DND-41 (cell line): ENCODE measurements at regions not wholly inside any gene's neighbourhood (a gene's known extent, or its start where the extent isn't known, plus 50 kb on each side); places are given as distances from the start of the nearest gene placed in this dataset.

Experiments
- ATAC-seq: fragments of 200-7000 bp; cut with Tn5 transposase; 3 replicates; pipeline ENCODE4 v1.9.1; 2021; ENCODE audit warnings: low read depth; ENCODE audit not compliant: insufficient read depth
- DNase-seq: peaks from one replicate; pipeline ENCODE4 v3.0.0-alpha.2; 2020
- H2AFZ ChIP-seq: 2 replicates; pipeline ENCODE4 v1.6.0; 2012; ENCODE audit warnings: low read depth, low read length
- H3K27ac ChIP-seq: 2 replicates; pipeline ENCODE4 v1.5.1; 2012; ENCODE audit warnings: low read length, inconsistent platforms
- H3K27me3 ChIP-seq: fragments of 200-600 bp; sonication (generic); 2 replicates; pipeline ENCODE4 v1.6.0; 2012; ENCODE audit warnings: low read length, mild to moderate bottlenecking, inconsistent platforms; ENCODE audit not compliant: insufficient read depth, poor library complexity
- H3K36me3 ChIP-seq: 2 replicates; pipeline ENCODE4 v1.5.1; 2012; ENCODE audit warnings: low read length, inconsistent platforms; ENCODE audit not compliant: insufficient read depth
- H3K4me1 ChIP-seq: 2 replicates; pipeline ENCODE4 v1.5.1; 2012; ENCODE audit warnings: mild to moderate bottlenecking, low read length; ENCODE audit not compliant: insufficient read depth
- H3K4me2 ChIP-seq: 2 replicates; pipeline ENCODE4 v1.6.0; 2012; ENCODE audit warnings: mild to moderate bottlenecking, moderate library complexity, low read length, inconsistent platforms; ENCODE audit not compliant: insufficient read depth
- H3K4me3 ChIP-seq, 2 experiments: fragments of 200-600 bp in 1 of 2; shearing (Covaris generic) in 1 of 2; 2 replicates each; pipeline ENCODE4 v1.5.1; 2012 to 2016; ENCODE audit warnings: inconsistent platforms in 2 of 2, low read length in 2 of 2, mild to moderate bottlenecking in 2 of 2, low read depth in 1 of 2, moderate library complexity in 1 of 2
- H3K79me2 ChIP-seq: 2 replicates; pipeline ENCODE4 v1.6.0; 2012; ENCODE audit warnings: low read length, inconsistent platforms; ENCODE audit not compliant: insufficient read depth
- H3K9ac ChIP-seq: 2 replicates; pipeline ENCODE4 v1.6.0; 2012; ENCODE audit warnings: low read depth, mild to moderate bottlenecking, inconsistent platforms, low read length, moderate library complexity
- H3K9me3 ChIP-seq: 2 replicates; pipeline ENCODE4 v1.5.1; 2012; ENCODE audit warnings: low read length, moderate library complexity, mild to moderate bottlenecking, inconsistent platforms; ENCODE audit not compliant: insufficient read depth, severe bottlenecking
- H4K20me1 ChIP-seq: 2 replicates; pipeline ENCODE4 v1.6.0; 2012; ENCODE audit warnings: low read length; ENCODE audit not compliant: insufficient read depth
- EZH2 ChIP-seq: IDR thresholded peaks from 3 replicates; pipeline ENCODE4 v1.6.1; 2012; ENCODE audit warnings: borderline replicate concordance, low read depth, mild to moderate bottlenecking, moderate library complexity, low read length, inconsistent platforms; ENCODE audit not compliant: severe bottlenecking
- TF ChIP-seq, protein P1 (sequence below): IDR thresholded peaks from 2 replicates; pipeline ENCODE4 v1.5.1; 2012; ENCODE audit warnings: borderline replicate concordance, low read length, moderate library complexity, mild to moderate bottlenecking; ENCODE audit not compliant: poor library complexity, severe bottlenecking; ENCODE audit errors: extremely low read depth

DNA sequence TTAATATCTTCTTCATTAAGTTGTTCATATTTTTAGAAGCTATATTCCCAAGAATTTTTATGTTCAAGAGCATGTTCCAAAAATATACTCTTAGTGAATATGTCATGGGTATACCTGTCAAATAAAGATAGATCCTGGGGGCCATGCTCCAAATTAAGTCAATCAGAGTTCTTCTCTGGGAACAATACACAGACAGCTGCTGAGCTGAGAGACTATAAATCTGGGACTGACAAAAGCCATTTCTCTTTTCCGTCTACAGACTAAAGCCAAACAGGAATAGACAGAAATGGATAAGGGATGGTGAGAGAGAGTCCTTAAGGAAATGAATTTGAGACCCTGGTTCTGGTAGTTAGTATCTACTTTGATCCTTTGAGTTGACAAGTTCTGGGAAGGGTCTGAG is 465.1 kb upstream of the RASGRP1 start:
- Histone ChIP-seq H3K27me3 (no peaks in the 10 kb centered on the region), H3K36me3 (no peaks in the 10 kb centered on the region), H2AFZ (no peak overlapping the region), H3K79me2 (no peaks in the 10 kb centered on the region), H3K9ac (no peak overlapping the region), H4K20me1 (no peaks in the 10 kb centered on the region), H3K4me2 (no peak overlapping the region), H3K4me3 (no peak overlapping the region), H3K9me3 (no peaks in the 10 kb centered on the region), H3K27ac (no peak overlapping the region), H3K4me1 (no peaks in the 10 kb centered on the region)
- DNase-seq = no peak
- no peak for ATAC-seq
- TF ChIP-seq, protein P1, sequence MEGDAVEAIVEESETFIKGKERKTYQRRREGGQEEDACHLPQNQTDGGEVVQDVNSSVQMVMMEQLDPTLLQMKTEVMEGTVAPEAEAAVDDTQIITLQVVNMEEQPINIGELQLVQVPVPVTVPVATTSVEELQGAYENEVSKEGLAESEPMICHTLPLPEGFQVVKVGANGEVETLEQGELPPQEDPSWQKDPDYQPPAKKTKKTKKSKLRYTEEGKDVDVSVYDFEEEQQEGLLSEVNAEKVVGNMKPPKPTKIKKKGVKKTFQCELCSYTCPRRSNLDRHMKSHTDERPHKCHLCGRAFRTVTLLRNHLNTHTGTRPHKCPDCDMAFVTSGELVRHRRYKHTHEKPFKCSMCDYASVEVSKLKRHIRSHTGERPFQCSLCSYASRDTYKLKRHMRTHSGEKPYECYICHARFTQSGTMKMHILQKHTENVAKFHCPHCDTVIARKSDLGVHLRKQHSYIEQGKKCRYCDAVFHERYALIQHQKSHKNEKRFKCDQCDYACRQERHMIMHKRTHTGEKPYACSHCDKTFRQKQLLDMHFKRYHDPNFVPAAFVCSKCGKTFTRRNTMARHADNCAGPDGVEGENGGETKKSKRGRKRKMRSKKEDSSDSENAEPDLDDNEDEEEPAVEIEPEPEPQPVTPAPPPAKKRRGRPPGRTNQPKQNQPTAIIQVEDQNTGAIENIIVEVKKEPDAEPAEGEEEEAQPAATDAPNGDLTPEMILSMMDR = no peak
- no peak for TF ChIP-seq EZH2

DNA sequence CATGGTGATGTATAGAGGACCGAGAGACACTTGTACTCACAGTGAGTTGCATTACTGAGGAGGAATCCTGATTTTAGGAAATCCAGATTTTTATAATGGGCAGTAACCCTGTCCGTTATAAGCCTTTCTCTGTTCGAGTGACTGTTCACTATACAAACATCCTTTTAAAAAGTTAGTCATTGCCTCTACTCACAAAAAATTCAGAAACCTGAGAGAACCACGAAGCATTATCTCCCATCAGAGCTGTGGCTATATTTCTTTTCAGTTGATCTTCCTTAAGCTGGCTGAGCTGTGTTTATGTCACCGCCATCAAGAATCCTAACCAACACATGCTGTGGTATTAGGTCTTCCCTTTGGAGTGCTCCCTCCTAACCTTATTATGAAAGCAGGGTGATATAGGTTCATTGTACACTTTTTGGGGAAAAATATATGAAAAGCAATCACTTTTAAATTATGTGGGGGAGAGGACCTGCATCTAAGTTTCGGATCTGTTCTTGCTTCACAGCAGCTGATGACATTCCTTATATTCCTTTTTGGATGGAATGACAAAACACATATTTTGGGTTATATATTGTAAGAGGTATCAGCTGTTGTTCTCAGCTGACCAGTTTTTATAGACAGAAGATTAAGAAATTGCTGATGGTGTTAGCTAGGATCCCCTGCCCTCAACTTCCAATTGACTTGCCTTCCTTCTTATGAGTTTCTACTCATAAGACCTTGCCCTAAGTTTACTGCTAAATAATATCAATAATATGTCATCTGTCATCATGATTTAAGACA is 465.9 kb upstream of the RASGRP1 start:
- TF ChIP-seq, protein P1 = no peak
- no peak for TF ChIP-seq EZH2
- no peak for DNase-seq
- Histone ChIP-seq H3K27me3 (no peaks in the 10 kb centered on the region), H3K4me2 (no peak overlapping the region), H3K4me1 (no peaks in the 10 kb centered on the region), H3K4me3 (no peak overlapping the region), H4K20me1 (no peaks in the 10 kb centered on the region), H2AFZ (no peak overlapping the region), H3K9me3 (no peaks in the 10 kb centered on the region), H3K9ac (no peak overlapping the region), H3K27ac (no peak overlapping the region), H3K79me2 (no peaks in the 10 kb centered on the region), H3K36me3 (no peaks in the 10 kb centered on the region)
- no peak for ATAC-seq

DNA sequence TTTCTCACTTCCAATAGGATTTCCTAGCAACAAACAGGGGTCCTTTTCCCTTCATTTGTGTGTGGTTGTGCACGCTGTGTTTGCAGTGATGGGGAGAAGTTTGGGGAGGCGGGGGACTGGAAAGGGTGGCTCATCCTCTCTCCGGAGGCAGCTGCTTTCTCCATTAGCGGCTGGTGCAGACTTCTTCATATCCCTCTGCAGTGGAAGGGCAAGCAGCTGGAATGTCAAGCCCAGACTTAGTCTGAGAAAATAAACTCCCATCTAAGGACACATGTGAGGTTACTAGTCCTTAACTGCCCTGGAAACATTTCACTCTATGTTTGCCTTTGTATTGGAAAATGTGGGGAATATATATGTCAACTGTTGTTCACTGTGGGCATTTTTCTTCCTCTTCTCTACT is 467.0 kb upstream of the RASGRP1 start:
- no peak for TF ChIP-seq EZH2
- TF ChIP-seq, protein P1 = no peak
- DNase-seq (no peak), ATAC-seq (no peak)
- H3K4me3 ChIP-seq = no peak overlapping the region
- no peaks in the 10 kb centered on the region for H4K20me1 ChIP-seq
- no peaks in the 10 kb centered on the region for H3K27me3 ChIP-seq
- H3K36me3 ChIP-seq = no peaks in the 10 kb centered on the region
- H3K9ac ChIP-seq = no peak overlapping the region
- H3K79me2 ChIP-seq = no peaks in the 10 kb centered on the region
- H3K9me3 ChIP-seq = no peaks in the 10 kb centered on the region
- no peaks in the 10 kb centered on the region for H3K4me1 ChIP-seq
- H2AFZ ChIP-seq = no peak overlapping the region
- no peak overlapping the region for H3K27ac ChIP-seq
- no peak overlapping the region for H3K4me2 ChIP-seq
